ENCODE measurements at regions not wholly inside any gene's neighbourhood (a gene's known extent, or its start where the extent isn't known, plus 50 kb on each side); places are given as distances from the start of the nearest gene placed in this dataset.

GRCh38 chr3:78077842-78078241 lies 1037.9 kb downstream of the ROBO2 start:
- 100% methylated on average over 1 of the region's 2 CpGs for WGBS
- Histone ChIP-seq H2BK120ac (ENCODE audit: low read depth, low read length) (no peak overlapping the region), H3K23ac (ENCODE audit: low read length in 2 of 2) (no peak overlapping the region), H3K4me3 (ENCODE audit: insufficient read depth in 1 of 2, low read depth in 1 of 2, low read length in 2 of 2) (no peak overlapping the region), H3K79me1 (replicated peaks; ENCODE audit: low read length, poor library complexity, severe bottlenecking) (no peaks in the 10 kb centered on the region), H3K18ac (ENCODE audit: low read depth in 1 of 2, low read length in 2 of 2) (no peak overlapping the region), H2AK5ac (ENCODE audit: low read length, severe bottlenecking) (no peak overlapping the region), H3K4me1 (ENCODE audit: control insufficient read depth, insufficient read depth, low read depth, low read length) (no peaks in the 10 kb centered on the region), H3K9me3 (ENCODE audit: control insufficient read depth, low read length) (no peaks in the 10 kb centered on the region), H4K91ac (ENCODE audit: low read length) (no peak overlapping the region), H3K27ac (ENCODE audit: low read length, poor library complexity, severe bottlenecking) (no peak overlapping the region), H3K9ac (ENCODE audit: low read length) (no peak overlapping the region), H2AFZ (ENCODE audit: low read depth, low read length) (no peak overlapping the region), H3K27me3 (ENCODE audit: control insufficient read depth in 1 of 2, insufficient read depth in 1 of 2, low read length in 2 of 2) (no peaks in the 10 kb centered on the region), H3K4me2 (ENCODE audit: low read length, poor library complexity, severe bottlenecking) (no peak overlapping the region), H3K36me3 (ENCODE audit: control insufficient read depth in 1 of 2, insufficient read depth in 2 of 2, low read depth in 1 of 2, low read length in 2 of 2) (no peaks in the 10 kb centered on the region), H2BK5ac (ENCODE audit: low read depth, low read length, poor library complexity, severe bottlenecking) (no peak overlapping the region), H3K14ac (ENCODE audit: low read length in 2 of 2) (no peak overlapping the region), H2BK12ac (ENCODE audit: low read length in 2 of 2) (no peak overlapping the region), H4K8ac (ENCODE audit: low read length) (no peak overlapping the region), H3K4ac (ENCODE audit: low read depth in 1 of 2, low read length in 2 of 2) (no peak overlapping the region), H2BK15ac (ENCODE audit: low read depth, poor library complexity, severe bottlenecking) (no peak overlapping the region)
- no peak for DNase-seq

DNA sequence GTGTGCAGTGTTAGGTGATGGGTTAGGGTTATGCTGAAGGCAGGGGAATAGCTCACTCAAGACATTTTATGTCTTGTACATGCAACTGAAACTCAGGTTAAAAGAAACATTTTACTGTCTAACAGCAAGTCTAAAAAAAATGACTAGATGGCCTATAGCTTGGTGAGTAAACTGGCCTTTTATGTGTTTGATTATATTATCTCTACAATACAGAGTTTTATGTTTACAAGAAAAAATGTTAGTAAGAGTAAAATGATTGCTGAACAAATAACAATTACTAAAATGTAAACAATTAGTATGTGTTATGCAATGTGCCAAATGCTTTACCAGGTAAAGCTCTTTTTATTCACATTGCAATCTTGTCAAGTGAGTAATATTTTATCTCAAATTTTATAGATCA lies 1039.6 kb downstream of the ROBO2 start:
- Histone ChIP-seq H3K18ac (ENCODE audit: low read depth in 1 of 2, low read length in 2 of 2) (no peak overlapping the region), H3K27ac (ENCODE audit: low read length, poor library complexity, severe bottlenecking) (no peak overlapping the region), H3K27me3 (ENCODE audit: control insufficient read depth in 1 of 2, insufficient read depth in 1 of 2, low read length in 2 of 2) (no peaks in the 10 kb centered on the region), H3K23ac (ENCODE audit: low read length in 2 of 2) (no peak overlapping the region), H3K4me2 (ENCODE audit: low read length, poor library complexity, severe bottlenecking) (no peak overlapping the region), H4K91ac (ENCODE audit: low read length) (no peak overlapping the region), H3K9me3 (ENCODE audit: control insufficient read depth, low read length) (no peaks in the 10 kb centered on the region), H2AFZ (ENCODE audit: low read depth, low read length) (no peak overlapping the region), H2BK5ac (ENCODE audit: low read depth, low read length, poor library complexity, severe bottlenecking) (no peak overlapping the region), H3K4me1 (ENCODE audit: control insufficient read depth, insufficient read depth, low read depth, low read length) (no peaks in the 10 kb centered on the region), H3K14ac (ENCODE audit: low read length in 2 of 2) (no peak overlapping the region), H3K79me1 (replicated peaks; ENCODE audit: low read length, poor library complexity, severe bottlenecking) (no peaks in the 10 kb centered on the region), H3K36me3 (ENCODE audit: control insufficient read depth in 1 of 2, insufficient read depth in 2 of 2, low read depth in 1 of 2, low read length in 2 of 2) (no peaks in the 10 kb centered on the region), H2BK15ac (ENCODE audit: low read depth, poor library complexity, severe bottlenecking) (no peak overlapping the region), H3K9ac (ENCODE audit: low read length) (no peak overlapping the region), H4K8ac (ENCODE audit: low read length) (no peak overlapping the region), H2BK12ac (ENCODE audit: low read length in 2 of 2) (no peak overlapping the region), H3K4ac (ENCODE audit: low read depth in 1 of 2, low read length in 2 of 2) (no peak overlapping the region), H2BK120ac (ENCODE audit: low read depth, low read length) (no peak overlapping the region), H2AK5ac (ENCODE audit: low read length, severe bottlenecking) (no peak overlapping the region), H3K4me3 (ENCODE audit: insufficient read depth in 1 of 2, low read depth in 1 of 2, low read length in 2 of 2) (no peak overlapping the region)
- DNase-seq, result no peak

DNA sequence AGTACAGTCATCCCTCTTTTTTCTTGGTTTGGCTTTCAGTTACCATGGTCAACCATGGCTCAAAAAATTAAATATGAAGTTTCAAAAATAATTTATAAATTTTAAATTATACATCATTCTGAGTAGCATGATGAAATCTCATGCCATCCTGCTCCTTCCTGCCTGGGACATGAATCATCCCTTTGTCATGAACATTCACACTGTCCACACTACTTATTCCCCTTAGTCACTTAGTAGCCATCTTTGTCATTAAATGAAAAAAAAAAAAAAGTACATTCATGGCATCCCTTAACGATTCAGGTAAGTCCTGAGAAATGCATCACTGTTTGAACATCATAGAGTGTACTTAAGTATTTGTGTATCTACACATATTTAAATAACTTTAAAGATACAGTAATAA lies 1046.3 kb downstream of the ROBO2 start:
- DNase-seq, result no peak
- H4K8ac ChIP-seq (ENCODE audit: low read length), result no peak overlapping the region
- WGBS, result no CpG with 5 or more reads among the region's 1 CpG

GRCh38 chr3:78087134-78087533 lies 1047.2 kb downstream of the ROBO2 start:
- H3K4me2 ChIP-seq (ENCODE audit: low read length, poor library complexity, severe bottlenecking), result no peak overlapping the region
- H3K36me3 ChIP-seq (ENCODE audit: control insufficient read depth in 1 of 2, insufficient read depth in 2 of 2, low read depth in 1 of 2, low read length in 2 of 2), result no peaks in the 10 kb centered on the region
- H2AFZ ChIP-seq (ENCODE audit: low read depth, low read length), result no peak overlapping the region
- H2BK120ac ChIP-seq (ENCODE audit: low read depth, low read length), result no peak overlapping the region
- no peaks in the 10 kb centered on the region for H3K9me3 ChIP-seq (ENCODE audit: control insufficient read depth, low read length)
- no peak for DNase-seq
- no peaks in the 10 kb centered on the region for H3K4me1 ChIP-seq (ENCODE audit: control insufficient read depth, insufficient read depth, low read depth, low read length)
- no peak overlapping the region for H3K4me3 ChIP-seq (ENCODE audit: insufficient read depth in 1 of 2, low read depth in 1 of 2, low read length in 2 of 2)
- no peak overlapping the region for H3K23ac ChIP-seq (ENCODE audit: low read length in 2 of 2)
- no peaks in the 10 kb centered on the region for H3K79me1 ChIP-seq (replicated peaks; ENCODE audit: low read length, poor library complexity, severe bottlenecking)
- no peak overlapping the region for H4K8ac ChIP-seq (ENCODE audit: low read length)
- no peak overlapping the region for H2BK15ac ChIP-seq (ENCODE audit: low read depth, poor library complexity, severe bottlenecking)
- H4K91ac ChIP-seq (ENCODE audit: low read length), result no peak overlapping the region
- H2BK5ac ChIP-seq (ENCODE audit: low read depth, low read length, poor library complexity, severe bottlenecking), result no peak overlapping the region
- H3K18ac ChIP-seq (ENCODE audit: low read depth in 1 of 2, low read length in 2 of 2), result no peak overlapping the region
- no peak overlapping the region for H2BK12ac ChIP-seq (ENCODE audit: low read length in 2 of 2)
- H2AK5ac ChIP-seq (ENCODE audit: low read length, severe bottlenecking), result no peak overlapping the region
- no peak overlapping the region for H3K9ac ChIP-seq (ENCODE audit: low read length)
- WGBS, result 93% methylated on average over 1 of the region's 1 CpG
- H3K27ac ChIP-seq (ENCODE audit: low read length, poor library complexity, severe bottlenecking), result no peak overlapping the region
- H3K27me3 ChIP-seq (ENCODE audit: control insufficient read depth in 1 of 2, insufficient read depth in 1 of 2, low read length in 2 of 2), result no peaks in the 10 kb centered on the region
- H3K4ac ChIP-seq (ENCODE audit: low read depth in 1 of 2, low read length in 2 of 2), result no peak overlapping the region
- no peak overlapping the region for H3K14ac ChIP-seq (ENCODE audit: low read length in 2 of 2)

More for the DNA sequence above, 1046.3 kb downstream of the ROBO2 start:
- Histone ChIP-seq H2BK12ac (ENCODE audit: low read length in 2 of 2) (no peak overlapping the region), H2BK120ac (ENCODE audit: low read depth, low read length) (no peak overlapping the region), H2AFZ (ENCODE audit: low read depth, low read length) (no peak overlapping the region), H3K27ac (ENCODE audit: low read length, poor library complexity, severe bottlenecking) (no peak overlapping the region), H2AK5ac (ENCODE audit: low read length, severe bottlenecking) (no peak overlapping the region), H3K14ac (ENCODE audit: low read length in 2 of 2) (no peak overlapping the region), H3K9ac (ENCODE audit: low read length) (no peak overlapping the region), H3K4me1 (ENCODE audit: control insufficient read depth, insufficient read depth, low read depth, low read length) (no peaks in the 10 kb centered on the region), H2BK5ac (ENCODE audit: low read depth, low read length, poor library complexity, severe bottlenecking) (no peak overlapping the region), H3K4ac (ENCODE audit: low read depth in 1 of 2, low read length in 2 of 2) (no peak overlapping the region), H2BK15ac (ENCODE audit: low read depth, poor library complexity, severe bottlenecking) (no peak overlapping the region), H3K79me1 (replicated peaks; ENCODE audit: low read length, poor library complexity, severe bottlenecking) (no peaks in the 10 kb centered on the region), H3K4me3 (ENCODE audit: insufficient read depth in 1 of 2, low read depth in 1 of 2, low read length in 2 of 2) (no peak overlapping the region), H3K27me3 (ENCODE audit: control insufficient read depth in 1 of 2, insufficient read depth in 1 of 2, low read length in 2 of 2) (no peaks in the 10 kb centered on the region), H4K91ac (ENCODE audit: low read length) (no peak overlapping the region), H3K4me2 (ENCODE audit: low read length, poor library complexity, severe bottlenecking) (no peak overlapping the region), H3K36me3 (ENCODE audit: control insufficient read depth in 1 of 2, insufficient read depth in 2 of 2, low read depth in 1 of 2, low read length in 2 of 2) (no peaks in the 10 kb centered on the region), H3K18ac (ENCODE audit: low read depth in 1 of 2, low read length in 2 of 2) (no peak overlapping the region), H3K23ac (ENCODE audit: low read length in 2 of 2) (no peak overlapping the region), H3K9me3 (ENCODE audit: control insufficient read depth, low read length) (no peaks in the 10 kb centered on the region)
